ENCODE measurements at regions not wholly inside any gene's neighbourhood (a gene's known extent, or its start where the extent isn't known, plus 50 kb on each side); places are given as distances from the start of the nearest gene placed in this dataset.
"Not testable (repeated sequence)": the region's sequence is repeated elsewhere in the genome, so short reads cannot be mapped to it uniquely, and the experiment has no call there.

DNA sequence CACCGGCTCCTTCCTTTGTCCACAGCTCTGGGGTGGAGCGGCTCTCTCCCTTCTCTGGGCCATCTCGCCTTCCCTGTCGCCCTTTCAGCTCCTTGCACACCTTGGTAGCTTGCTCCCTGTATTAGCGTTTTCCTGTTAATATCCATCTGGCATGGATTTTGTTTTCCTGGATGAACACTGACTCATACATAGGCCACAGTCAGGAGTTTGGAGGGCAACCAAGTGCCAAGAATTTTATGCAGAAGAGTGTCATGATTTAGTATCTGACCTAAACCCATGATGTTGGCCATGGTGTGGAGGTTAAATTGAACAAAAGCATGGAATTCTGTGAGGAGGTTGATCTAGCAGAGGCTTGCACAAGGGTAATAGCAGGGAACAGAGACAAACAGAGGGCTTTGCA, 180.9 kb downstream of the AIPL1 start:
- ATAC-seq (no peak), DNase-seq (no peak)
- Histone ChIP-seq H3K27me3 (peaks cover 0 to 9% (median 5%) of the 10 kb centered on the region in 3 donors), H3K9me3 (no peaks in the 10 kb centered on the region), H3K27ac (no peak overlapping the region), H3K4me1 (no peaks in the 10 kb centered on the region), H3K4me3 (no peak overlapping the region), H3K36me3 (no peaks in the 10 kb centered on the region)
- no peak for TF ChIP-seq POLR2A (IDR thresholded peaks at IDR 0.05)
- TF ChIP-seq, protein P1, sequence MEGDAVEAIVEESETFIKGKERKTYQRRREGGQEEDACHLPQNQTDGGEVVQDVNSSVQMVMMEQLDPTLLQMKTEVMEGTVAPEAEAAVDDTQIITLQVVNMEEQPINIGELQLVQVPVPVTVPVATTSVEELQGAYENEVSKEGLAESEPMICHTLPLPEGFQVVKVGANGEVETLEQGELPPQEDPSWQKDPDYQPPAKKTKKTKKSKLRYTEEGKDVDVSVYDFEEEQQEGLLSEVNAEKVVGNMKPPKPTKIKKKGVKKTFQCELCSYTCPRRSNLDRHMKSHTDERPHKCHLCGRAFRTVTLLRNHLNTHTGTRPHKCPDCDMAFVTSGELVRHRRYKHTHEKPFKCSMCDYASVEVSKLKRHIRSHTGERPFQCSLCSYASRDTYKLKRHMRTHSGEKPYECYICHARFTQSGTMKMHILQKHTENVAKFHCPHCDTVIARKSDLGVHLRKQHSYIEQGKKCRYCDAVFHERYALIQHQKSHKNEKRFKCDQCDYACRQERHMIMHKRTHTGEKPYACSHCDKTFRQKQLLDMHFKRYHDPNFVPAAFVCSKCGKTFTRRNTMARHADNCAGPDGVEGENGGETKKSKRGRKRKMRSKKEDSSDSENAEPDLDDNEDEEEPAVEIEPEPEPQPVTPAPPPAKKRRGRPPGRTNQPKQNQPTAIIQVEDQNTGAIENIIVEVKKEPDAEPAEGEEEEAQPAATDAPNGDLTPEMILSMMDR (IDR thresholded peaks at IDR 0.05 in 4 of 5, conservative IDR thresholded peaks at IDR 0.05 in 1 of 5), result no peak
- in situ Hi-C loops (cut with MboI; ENCODE audit: low sequenced_read_pairs in 4 of 4) (no loop called here), intact Hi-C loops (cut with DNase I; ENCODE audit: low total_unique reads) (no loop called here)

- ATAC-seq; H3K27ac ChIP-seq; H3K36me3 ChIP-seq; H3K9me3 ChIP-seq; in situ Hi-C loops (cut with MboI; ENCODE audit: low sequenced_read_pairs in 4 of 4); DNase-seq; H3K4me3 ChIP-seq; H3K4me1 ChIP-seq; intact Hi-C loops (cut with DNase I; ENCODE audit: low total_unique reads); H3K27me3 ChIP-seq: not testable (repeated sequence)
Observed at GRCh38 chr17:6251640-6252039, 181.5 kb downstream of the WSCD1 start.

DNA sequence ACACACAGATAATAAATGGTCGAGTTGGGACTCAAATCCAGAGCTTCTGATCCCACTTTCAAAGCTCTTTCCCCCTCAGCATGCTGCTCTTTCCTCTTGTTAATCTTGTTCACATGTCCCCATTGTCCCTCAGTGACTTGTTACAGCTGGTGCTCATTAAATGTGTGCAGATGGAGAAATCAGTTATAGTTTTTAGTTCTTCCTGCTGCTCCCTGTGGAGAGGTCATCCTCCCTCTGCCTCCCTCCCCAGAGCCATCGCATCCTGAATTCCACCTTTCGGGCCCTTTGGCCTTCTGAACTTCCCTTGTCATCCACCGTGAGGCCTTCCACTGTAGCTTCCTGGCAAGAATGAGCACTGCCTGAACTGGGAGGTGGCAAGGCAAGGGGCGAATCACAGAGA, 179.6 kb downstream of the WSCD1 start:
- Histone ChIP-seq H3K36me3 (no peaks in the 10 kb centered on the region), H3K9me3 (no peaks in the 10 kb centered on the region), H3K4me1 (no peaks in the 10 kb centered on the region), H3K27ac (no peak overlapping the region), H3K4me3 (no peak overlapping the region), H3K27me3 (peaks cover 0 to 3% (median 0%) of the 10 kb centered on the region in 3 donors)
- DNase-seq (no peak), ATAC-seq (no peak)
- TF ChIP-seq POLR2A (IDR thresholded peaks at IDR 0.05), result no peak
- TF ChIP-seq, protein P1 (IDR thresholded peaks at IDR 0.05 in 4 of 5, conservative IDR thresholded peaks at IDR 0.05 in 1 of 5), result no peak
- intact Hi-C loops (cut with DNase I; ENCODE audit: low total_unique reads) (no loop called here), in situ Hi-C loops (cut with MboI; ENCODE audit: low sequenced_read_pairs in 4 of 4) (no loop called here)

GRCh38 chr17:6248061-6248460, 177.9 kb downstream of the WSCD1 start:
- H3K27me3 ChIP-seq, result no peaks in the 10 kb centered on the region
- H3K4me3 ChIP-seq, result no peak overlapping the region
- DNase-seq (no peak), ATAC-seq (no peak)
- in situ Hi-C loops (cut with MboI; ENCODE audit: low sequenced_read_pairs in 4 of 4), result no loop called here
- no peak for TF ChIP-seq POLR2A (IDR thresholded peaks at IDR 0.05)
- TF ChIP-seq, protein P1 (IDR thresholded peaks at IDR 0.05 in 4 of 5, conservative IDR thresholded peaks at IDR 0.05 in 1 of 5), result no peak
- no peaks in the 10 kb centered on the region for H3K36me3 ChIP-seq
- H3K27ac ChIP-seq, result no peak overlapping the region
- intact Hi-C loops (cut with DNase I; ENCODE audit: low total_unique reads), result no loop called here
- no peaks in the 10 kb centered on the region for H3K9me3 ChIP-seq
- no peaks in the 10 kb centered on the region for H3K4me1 ChIP-seq

DNA sequence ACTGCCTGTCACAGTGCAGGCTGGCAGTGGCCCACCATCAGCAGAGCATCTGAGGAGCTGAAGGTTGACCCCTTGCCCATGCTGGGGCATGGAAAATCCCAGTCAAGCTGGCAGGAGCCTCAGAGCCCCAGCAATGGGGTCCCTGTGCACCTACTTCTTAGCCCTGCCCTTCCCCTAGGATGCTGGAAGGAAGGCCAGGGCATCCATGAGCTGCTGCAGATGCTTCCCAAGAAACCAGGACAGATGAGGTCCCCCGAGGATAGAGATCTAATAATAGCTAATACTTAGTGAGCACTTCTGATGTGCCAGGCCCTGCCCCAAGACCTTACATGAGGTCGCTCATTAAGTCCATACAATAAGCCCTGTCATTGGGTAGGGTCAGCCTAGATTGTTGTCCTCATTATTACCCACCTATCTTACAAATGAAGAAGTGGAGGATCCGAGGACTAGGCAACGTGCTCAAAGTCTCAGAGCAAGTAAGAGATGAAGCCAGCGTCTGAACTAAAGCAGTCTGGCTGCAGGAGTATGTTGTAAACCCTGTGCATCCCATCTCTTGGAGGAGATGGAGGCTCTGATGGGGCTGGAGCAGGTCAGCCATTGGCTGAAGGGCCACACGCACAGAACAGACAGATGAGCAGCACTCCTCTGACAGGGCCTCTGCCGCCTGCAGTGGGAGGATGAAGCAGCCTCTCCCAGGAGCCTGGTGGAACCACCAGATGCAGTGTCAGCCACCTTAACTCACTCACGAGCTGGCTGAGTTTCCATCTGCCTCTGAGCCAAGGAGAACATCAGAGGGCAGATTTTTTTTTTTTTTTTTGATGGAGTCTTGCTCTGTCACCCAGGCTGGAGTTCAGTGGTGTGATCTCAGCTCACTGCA, 175.4 kb downstream of the WSCD1 start:
- H3K4me3 ChIP-seq, result no peak overlapping the region
- no peaks in the 10 kb centered on the region for H3K9me3 ChIP-seq
- TF ChIP-seq POLR2A (IDR thresholded peaks at IDR 0.05), result no peak
- TF ChIP-seq, protein P1 (IDR thresholded peaks at IDR 0.05 in 4 of 5, conservative IDR thresholded peaks at IDR 0.05 in 1 of 5), result no peak
- H3K4me1 ChIP-seq, result no peaks in the 10 kb centered on the region
- no peaks in the 10 kb centered on the region for H3K36me3 ChIP-seq
- no peak for ATAC-seq
- no peak for DNase-seq
- in situ Hi-C loops (cut with MboI; ENCODE audit: low sequenced_read_pairs in 4 of 4), result no loop called here
- intact Hi-C loops (cut with DNase I; ENCODE audit: low total_unique reads), result no loop called here
- peaks cover 0 to 5% (median 0%) of the 10 kb centered on the region in 3 donors for H3K27me3 ChIP-seq
- no peak overlapping the region for H3K27ac ChIP-seq

All from gastrocnemius medialis (tissue), 4 donors.